HG03103 (cell line): ENCODE measurements at regions not wholly inside any gene's neighbourhood (a gene's known extent, or its start where the extent isn't known, plus 50 kb on each side); places are given as distances from the start of the nearest gene placed in this dataset.
"Not testable (repeated sequence)": the region's sequence is repeated elsewhere in the genome, so short reads cannot be mapped to it uniquely, and the experiment has no call there.

Source experiments
- ATAC-seq: cut with Tn5 transposase; IDR thresholded peaks from one replicate; pipeline ENCODE4 v1.9.1; 2021; ENCODE audit warnings: low read depth; ENCODE audit not compliant: unreplicated experiment

DNA sequence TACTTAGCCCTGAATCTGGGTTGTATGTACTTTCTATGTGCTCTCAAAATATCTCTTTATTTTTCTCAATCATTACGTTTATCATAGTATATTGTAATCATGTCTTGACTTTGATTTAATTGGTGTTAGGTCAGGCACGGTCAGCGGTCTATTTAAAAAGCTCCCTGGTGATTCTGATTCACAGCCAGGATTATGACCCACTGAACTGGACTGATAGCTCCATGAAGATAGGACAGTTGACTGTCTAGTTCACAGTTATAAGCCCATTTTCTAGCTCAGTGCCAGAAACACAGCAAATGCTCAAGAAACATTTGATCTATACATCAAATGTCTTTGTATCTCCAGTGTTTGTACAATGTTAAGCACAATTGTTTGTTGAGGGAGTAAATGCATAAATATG lies 111.5 kb upstream of the CCN2 start:
- ATAC-seq = no peak

DNA sequence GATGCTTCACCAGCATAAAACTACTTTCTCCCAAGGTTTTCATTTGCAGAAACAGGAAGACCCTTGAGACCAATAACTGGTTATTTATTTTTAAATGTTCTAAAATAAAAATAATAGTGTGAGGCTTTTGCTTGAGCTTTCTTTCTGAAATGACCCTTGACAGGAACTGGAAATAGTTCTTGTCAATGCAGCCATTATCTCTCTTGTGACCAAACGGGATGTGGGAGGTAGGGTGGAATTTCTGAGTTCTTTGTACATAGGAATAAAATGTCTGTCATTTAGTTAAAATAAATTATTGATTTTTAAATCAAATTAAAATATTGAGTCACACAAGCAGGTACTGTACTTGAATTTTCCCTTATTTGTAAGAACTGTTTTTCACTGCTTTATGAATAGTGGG lies 110.2 kb upstream of the CCN2 start:
- ATAC-seq = no peak

DNA sequence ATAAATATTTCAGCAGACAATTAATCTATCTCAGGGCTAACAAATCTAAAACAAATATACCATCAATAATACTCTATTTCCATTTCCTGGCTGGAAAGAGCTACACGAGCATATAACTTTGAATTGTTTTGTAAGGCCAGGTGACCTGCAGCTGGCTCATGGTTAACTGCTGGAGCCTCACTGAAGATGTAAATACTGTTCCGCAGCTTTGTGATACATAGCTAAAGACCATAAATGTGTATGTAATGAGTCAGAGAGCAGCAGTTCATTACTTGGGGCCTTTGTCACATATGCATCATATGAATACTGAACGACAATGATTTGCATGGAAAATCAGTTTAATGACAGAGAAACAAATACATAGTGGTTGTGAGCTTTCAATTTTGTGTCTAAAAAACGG lies 109.4 kb upstream of the CCN2 start:
- no peak for ATAC-seq

DNA sequence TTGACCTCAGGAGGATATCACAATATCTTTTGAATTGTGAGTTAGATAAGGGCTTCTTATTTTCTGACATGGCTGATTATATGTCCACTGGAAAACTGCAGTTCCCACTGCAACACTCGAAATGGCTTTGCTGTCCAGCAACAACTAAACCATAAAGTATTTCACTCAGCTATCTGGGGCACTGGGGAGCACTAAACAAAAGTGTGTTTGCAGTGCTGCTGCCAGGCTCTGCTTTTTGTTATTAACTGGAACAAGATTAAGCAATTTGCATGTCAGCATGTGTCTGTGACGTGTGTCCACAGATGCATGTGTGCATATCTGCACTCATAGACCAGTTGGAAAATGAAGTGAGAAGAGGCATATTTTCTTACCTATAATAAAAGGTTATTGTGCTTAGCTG lies 107.8 kb upstream of the CCN2 start:
- ATAC-seq = no peak

GRCh38 chr6:132054525-132054924 lies 103.4 kb upstream of the CCN2 start:
- no peak for ATAC-seq

- no peak for ATAC-seq
Measured at GRCh38 chr6:132053511-132053910, 102.3 kb upstream of the CCN2 start.

- ATAC-seq = no peak
Measured at GRCh38 chr6:132052096-132052495, 100.9 kb upstream of the CCN2 start.

DNA sequence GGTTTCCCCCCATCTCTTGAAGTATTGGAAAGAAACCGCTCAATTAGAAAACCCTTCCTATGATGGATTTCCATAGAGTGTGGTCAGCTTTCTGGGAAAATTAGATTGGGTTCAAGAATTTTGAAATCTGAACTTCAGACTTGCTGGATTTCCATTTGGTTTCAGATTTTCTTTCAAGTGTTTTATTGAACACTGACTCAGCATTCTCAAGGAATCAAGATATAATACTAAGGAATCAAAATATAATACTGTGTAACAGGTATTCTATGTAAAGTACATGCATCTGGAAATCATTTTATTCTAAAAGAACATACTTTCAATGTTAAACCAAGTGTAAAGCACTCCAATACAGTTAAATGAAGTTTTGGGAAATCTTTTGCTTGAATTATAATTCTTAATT lies 94.7 kb upstream of the CCN2 start:
- ATAC-seq = no peak

DNA sequence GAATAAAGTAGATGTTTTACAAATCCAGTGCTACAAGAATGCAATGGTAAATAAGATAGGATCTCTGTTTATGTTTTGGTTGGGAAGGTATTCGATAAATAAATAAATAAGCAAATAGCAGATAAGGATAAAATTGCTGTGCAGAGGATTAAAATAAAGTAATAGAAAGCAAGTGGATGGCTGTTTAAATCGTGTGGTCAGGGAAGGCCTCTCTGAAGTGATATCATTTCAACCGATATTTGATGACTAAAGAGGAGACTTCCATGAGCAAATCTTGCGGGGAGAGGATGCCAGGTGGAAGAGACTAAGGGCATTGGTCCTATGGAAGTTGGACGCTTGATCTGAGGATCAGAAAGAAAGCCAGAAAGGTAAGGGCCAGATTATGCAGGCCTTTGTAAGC lies 92.0 kb upstream of the CCN2 start:
- ATAC-seq = no peak

GRCh38 chr6:132041706-132042105 lies 90.5 kb upstream of the CCN2 start:
- no peak for ATAC-seq

DNA sequence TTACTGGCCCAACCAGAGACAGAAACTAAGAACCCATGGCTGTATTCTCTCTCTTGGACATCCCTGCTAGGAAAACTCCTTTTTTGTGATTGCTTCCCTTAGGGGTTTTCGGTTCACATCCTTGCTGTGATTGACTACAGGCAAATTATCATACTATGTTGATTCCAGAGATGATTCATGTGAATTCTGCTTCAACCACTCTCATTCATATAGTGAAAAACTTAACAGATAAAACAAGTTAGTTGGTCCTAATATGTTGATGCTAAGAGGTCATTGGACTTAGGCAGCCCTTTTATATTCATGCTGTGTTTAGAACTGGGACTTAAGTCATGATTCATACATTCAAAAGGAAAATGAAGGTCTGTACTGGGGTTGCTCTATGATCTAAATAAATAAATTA lies 76.9 kb upstream of the CCN2 start:
- ATAC-seq = no peak

GRCh38 chr6:132025468-132025867 lies 74.3 kb upstream of the CCN2 start:
- ATAC-seq = no peak

DNA sequence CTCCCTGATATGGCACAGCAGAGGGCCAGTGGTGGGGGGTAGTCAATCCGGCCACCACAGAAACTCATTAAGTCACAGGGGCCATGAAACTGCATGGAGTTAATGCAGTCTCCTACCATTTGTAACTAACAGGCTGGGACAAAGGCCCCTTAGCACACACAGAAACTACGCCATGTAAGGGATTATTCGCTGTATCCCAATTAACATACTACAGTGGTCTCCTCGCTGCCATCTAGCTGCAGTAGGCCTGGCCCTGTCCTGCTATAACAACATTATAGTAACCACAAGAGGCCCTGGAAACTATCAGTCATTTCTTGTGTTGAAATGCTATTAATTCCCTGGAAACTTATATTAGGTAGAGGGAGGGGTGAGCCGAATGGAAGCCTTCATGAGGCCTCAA lies 72.3 kb upstream of the CCN2 start:
- no peak for ATAC-seq

DNA sequence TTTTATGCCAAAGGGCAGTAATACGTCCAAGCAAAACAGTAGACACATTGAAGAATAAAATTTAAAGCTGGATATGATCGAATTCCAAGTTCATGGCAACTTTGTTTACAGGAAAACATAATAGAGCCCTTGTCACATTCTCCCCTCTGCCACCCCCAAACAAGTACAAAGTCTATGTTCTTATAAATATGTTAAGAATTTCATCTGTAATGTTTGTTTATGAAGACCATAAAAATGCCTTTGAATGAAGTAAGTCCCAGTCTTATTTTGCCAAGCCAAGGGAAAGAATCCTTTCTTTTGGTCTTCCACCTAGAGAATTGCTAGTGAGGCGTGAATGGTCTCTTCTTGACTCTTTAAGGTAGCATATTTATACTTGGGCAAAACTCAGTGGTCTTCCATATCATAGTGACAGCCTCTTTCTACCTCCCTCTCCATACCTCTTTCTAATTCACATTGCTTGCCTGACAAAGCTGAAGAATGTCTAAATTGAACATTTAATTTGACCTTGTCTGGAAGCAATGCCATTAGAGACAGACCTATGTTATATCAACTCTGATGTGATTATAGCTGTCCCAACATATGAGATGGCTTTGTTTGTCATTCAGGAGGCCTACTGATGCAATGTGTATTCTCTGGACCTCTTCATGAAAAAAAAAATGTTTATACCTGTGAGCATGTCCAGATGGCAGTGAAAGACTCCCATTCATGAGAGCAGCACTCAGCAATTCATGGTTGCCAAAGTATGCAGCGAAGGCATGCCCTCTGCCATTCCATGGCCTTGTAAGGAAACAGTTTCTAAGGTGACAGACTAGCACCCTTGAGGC lies 70.6 kb upstream of the CCN2 start:
- no peak for ATAC-seq

- not testable (repeated sequence) for ATAC-seq
Measured at GRCh38 chr6:132020918-132021317, 69.7 kb upstream of the CCN2 start.

DNA sequence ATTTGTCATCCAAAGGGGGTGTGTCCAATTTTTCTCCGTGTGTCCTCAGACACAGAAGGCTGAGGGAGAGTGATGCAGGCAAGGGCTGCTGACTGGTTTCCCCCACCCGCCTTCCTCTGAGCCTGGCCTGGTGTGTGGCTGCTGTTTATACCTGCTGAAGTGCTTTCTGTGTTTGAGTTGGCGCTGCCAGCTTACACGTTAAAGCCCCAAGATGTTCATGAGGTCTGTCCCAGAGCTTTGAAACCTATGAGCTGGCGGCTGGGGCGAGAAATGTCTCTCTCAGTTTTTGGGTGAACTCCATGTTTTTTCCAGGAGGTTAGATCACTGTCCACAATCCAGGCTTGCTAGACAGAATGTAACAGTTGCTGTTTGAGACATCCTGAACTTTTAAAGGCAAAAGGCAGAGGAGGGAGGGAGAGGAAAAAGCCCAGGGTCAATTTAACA lies 69.0 kb upstream of the CCN2 start:
- no peak for ATAC-seq

GRCh38 chr6:132019586-132019985 lies 68.4 kb upstream of the CCN2 start:
- ATAC-seq = no peak

GRCh38 chr6:132017942-132018341 lies 66.8 kb upstream of the CCN2 start:
- no peak for ATAC-seq

GRCh38 chr6:132016396-132016795 lies 65.2 kb upstream of the CCN2 start:
- no peak for ATAC-seq

- ATAC-seq = no peak
Measured at GRCh38 chr6:132011582-132011981, 60.4 kb upstream of the CCN2 start.

DNA sequence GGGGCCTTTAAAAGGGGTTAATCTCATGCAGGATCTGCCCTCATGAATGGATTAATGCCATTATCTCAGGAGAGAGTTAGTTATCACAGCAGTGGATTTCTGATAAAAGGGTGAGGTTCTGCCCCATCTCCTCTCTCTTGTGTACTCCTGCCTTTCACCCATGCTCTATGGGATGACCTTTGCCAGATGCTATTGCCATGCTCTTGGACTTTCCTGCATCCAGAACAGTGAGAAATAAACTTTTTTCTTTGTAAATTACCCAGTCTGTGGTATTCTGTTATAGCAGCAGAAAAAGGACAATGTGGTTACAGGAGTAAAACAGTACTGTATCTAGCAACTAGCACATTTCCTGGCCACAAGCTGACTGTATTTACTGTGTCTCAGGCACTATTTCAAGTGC lies 58.0 kb upstream of the CCN2 start:
- no peak for ATAC-seq

DNA sequence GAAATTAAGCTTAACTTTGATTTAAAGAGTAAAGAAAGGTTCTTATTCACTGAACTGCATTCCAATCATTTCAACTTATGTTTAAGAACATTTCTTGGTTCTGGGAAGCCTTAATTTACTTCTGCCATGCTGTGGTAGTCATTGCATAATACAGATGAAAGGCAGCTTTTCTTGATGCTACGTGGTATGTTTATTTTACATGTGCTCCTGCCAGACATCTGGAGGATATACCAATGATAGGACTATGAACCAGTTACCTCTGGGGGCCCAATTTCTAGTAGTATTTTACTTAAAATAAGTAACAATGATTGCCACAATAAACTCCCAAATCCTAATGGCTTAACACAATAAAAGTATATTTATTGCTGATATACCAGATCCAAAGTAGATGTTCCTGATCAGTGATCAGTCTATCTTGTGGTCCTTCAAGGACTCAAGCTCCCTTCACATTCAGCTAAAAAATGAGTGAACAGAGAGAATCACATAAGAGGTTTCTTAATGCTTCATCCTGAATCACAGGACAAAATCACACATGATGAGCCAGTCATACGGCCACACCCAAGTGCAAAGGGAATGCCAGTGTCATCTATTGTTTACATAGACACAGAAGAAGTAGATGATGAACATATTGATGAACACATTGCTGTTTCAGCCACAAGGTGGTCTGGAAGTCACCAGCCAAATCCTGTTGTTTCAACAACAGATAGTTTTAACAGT lies 56.5 kb upstream of the CCN2 start:
- ATAC-seq = no peak
